NT2/D1 (cell line): ENCODE measurements at regions not wholly inside any gene's neighbourhood (a gene's known extent, or its start where the extent isn't known, plus 50 kb on each side); places are given as distances from the start of the nearest gene placed in this dataset.

Source experiments
- SUZ12 ChIP-seq: IDR thresholded peaks from 2 replicates; pipeline ENCODE4 v1.6.1; 2011; ENCODE audit not compliant: insufficient read length, insufficient read depth; ENCODE audit errors: extremely low read depth
- ZNF274 ChIP-seq: IDR thresholded peaks from 2 replicates; pipeline ENCODE4 v1.6.1; 2011; ENCODE audit warnings: mild to moderate bottlenecking, low read depth, low read length

- TF ChIP-seq ZNF274 (no peak), SUZ12 (no peak)
These were observed 461.0 kb upstream of the CDH2 start for GRCh38 chr18:28637897-28638296.
